ENCODE measurements at regions not wholly inside any gene's neighbourhood (a gene's known extent, or its start where the extent isn't known, plus 50 kb on each side); places are given as distances from the start of the nearest gene placed in this dataset.

GRCh38 chr9:118455259-118455658, 751.1 kb downstream of the TLR4 start:
- TF ChIP-seq CTCF (conservative IDR thresholded peaks at IDR 0.05; ENCODE audit: low read depth in 2 of 2): no peak
- TF ChIP-seq POLR2AphosphoS5 (IDR thresholded peaks at IDR 0.05; ENCODE audit: low read depth): no peak
- TF ChIP-seq CREB1 (CRISPR knock-in tag; IDR thresholded peaks at IDR 0.05; ENCODE audit: low read depth): no peak
- TF ChIP-seq, protein P1, sequence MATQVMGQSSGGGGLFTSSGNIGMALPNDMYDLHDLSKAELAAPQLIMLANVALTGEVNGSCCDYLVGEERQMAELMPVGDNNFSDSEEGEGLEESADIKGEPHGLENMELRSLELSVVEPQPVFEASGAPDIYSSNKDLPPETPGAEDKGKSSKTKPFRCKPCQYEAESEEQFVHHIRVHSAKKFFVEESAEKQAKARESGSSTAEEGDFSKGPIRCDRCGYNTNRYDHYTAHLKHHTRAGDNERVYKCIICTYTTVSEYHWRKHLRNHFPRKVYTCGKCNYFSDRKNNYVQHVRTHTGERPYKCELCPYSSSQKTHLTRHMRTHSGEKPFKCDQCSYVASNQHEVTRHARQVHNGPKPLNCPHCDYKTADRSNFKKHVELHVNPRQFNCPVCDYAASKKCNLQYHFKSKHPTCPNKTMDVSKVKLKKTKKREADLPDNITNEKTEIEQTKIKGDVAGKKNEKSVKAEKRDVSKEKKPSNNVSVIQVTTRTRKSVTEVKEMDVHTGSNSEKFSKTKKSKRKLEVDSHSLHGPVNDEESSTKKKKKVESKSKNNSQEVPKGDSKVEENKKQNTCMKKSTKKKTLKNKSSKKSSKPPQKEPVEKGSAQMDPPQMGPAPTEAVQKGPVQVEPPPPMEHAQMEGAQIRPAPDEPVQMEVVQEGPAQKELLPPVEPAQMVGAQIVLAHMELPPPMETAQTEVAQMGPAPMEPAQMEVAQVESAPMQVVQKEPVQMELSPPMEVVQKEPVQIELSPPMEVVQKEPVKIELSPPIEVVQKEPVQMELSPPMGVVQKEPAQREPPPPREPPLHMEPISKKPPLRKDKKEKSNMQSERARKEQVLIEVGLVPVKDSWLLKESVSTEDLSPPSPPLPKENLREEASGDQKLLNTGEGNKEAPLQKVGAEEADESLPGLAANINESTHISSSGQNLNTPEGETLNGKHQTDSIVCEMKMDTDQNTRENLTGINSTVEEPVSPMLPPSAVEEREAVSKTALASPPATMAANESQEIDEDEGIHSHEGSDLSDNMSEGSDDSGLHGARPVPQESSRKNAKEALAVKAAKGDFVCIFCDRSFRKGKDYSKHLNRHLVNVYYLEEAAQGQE (IDR thresholded peaks at IDR 0.05; ENCODE audit: unreplicated experiment): no peak
- no peak for TF ChIP-seq EZH2phosphoT487 (IDR thresholded peaks at IDR 0.05; ENCODE audit: unreplicated experiment)
- no peak for TF ChIP-seq EZH2 (IDR thresholded peaks at IDR 0.05; ENCODE audit: low read depth, unreplicated experiment)
- TF ChIP-seq ETS1 (IDR thresholded peaks at IDR 0.05): no peak
- TF ChIP-seq JUNB (IDR thresholded peaks at IDR 0.05; ENCODE audit: unreplicated experiment): no peak

Data from GM23338 (cell line).